SH-SY5Y (cell line): ENCODE measurements at regions not wholly inside any gene's neighbourhood (a gene's known extent, or its start where the extent isn't known, plus 50 kb on each side); places are given as distances from the start of the nearest gene placed in this dataset.

Experiments used
- GATA2 ChIP-seq: IDR thresholded peaks from 2 replicates; pipeline ENCODE4 v1.6.1; 2011; ENCODE audit warnings: mild to moderate bottlenecking, low read depth, low read length
- GATA3 ChIP-seq: IDR thresholded peaks from 2 replicates; pipeline ENCODE4 v1.6.1; 2011; ENCODE audit warnings: low read depth, mild to moderate bottlenecking, low read length, moderate library complexity

DNA sequence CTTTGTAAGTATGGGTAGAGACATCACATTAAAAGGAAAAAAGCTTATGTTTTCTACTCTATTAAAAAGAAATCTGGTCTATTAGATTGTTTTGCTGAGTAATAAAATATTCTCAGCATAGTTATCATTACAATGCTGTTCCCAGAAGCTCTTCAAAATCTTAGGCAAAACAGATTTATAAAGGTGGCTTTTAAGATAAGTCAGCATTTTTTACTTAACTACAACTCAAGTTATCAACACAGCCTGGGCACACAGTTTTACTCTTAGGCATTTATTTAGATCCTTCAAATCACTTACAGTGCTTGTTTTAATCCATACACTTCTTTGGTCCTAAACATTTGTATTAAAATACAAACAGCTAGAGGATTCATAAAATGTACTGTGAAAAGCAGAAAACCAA lies 534.8 kb upstream of the NCAM2 start:
- TF ChIP-seq GATA2 (no peak), GATA3 (no peak)
